Astrocyte of the hippocampus (primary cell): ENCODE measurements at regions not wholly inside any gene's neighbourhood (a gene's known extent, or its start where the extent isn't known, plus 50 kb on each side); places are given as distances from the start of the nearest gene placed in this dataset.

ENCODE experiments used
- DNase-seq: peaks from one replicate; pipeline ENCODE4 v3.0.0; 2011; ENCODE audit warnings: low read depth, low spot score

- DNase-seq, result no peak
These were observed 1067.7 kb downstream of the C4orf33 start for GRCh38 chr4:130163701-130164100.

- DNase-seq, result no peak
These were observed 1069.4 kb downstream of the C4orf33 start for GRCh38 chr4:130165381-130165780.

GRCh38 chr4:130172156-130172555 is 1076.2 kb downstream of the C4orf33 start:
- peak; percentile 4 for DNase-seq

- DNase-seq, result no peak
These were observed 1082.2 kb downstream of the C4orf33 start for GRCh38 chr4:130178106-130178505.

GRCh38 chr4:130183096-130183495 is 1087.1 kb downstream of the C4orf33 start:
- DNase-seq, result peak; percentile 30

GRCh38 chr4:130183766-130184165 is 1087.8 kb downstream of the C4orf33 start:
- DNase-seq, result no peak

- no peak for DNase-seq
These were observed 1089.2 kb downstream of the C4orf33 start for GRCh38 chr4:130185123-130185522.

- DNase-seq, result no peak
These were observed 1091.0 kb downstream of the C4orf33 start for GRCh38 chr4:130186931-130187330.

- DNase-seq, result no peak
These were observed 1091.6 kb downstream of the C4orf33 start for GRCh38 chr4:130187587-130187986.

GRCh38 chr4:130192787-130193186 is 1096.8 kb downstream of the C4orf33 start:
- no peak for DNase-seq

GRCh38 chr4:130197946-130198345 is 1102.0 kb downstream of the C4orf33 start:
- DNase-seq, result no peak

- DNase-seq, result no peak
These were observed 1107.6 kb downstream of the C4orf33 start for GRCh38 chr4:130203571-130203970.

- DNase-seq, result peak; percentile 78
These were observed 1114.9 kb downstream of the C4orf33 start for GRCh38 chr4:130210864-130211263.

- no peak for DNase-seq
These were observed 1118.3 kb downstream of the C4orf33 start for GRCh38 chr4:130214268-130214667.

- DNase-seq, result peak; percentile 14
These were observed 1137.6 kb downstream of the C4orf33 start for GRCh38 chr4:130233377-130234047.

- DNase-seq, result peak; percentile 44
These were observed 1142.2 kb downstream of the C4orf33 start for GRCh38 chr4:130238121-130238520.

GRCh38 chr4:130249002-130249401 is 1153.0 kb downstream of the C4orf33 start:
- DNase-seq, result no peak

GRCh38 chr4:130257271-130257670 is 1161.3 kb downstream of the C4orf33 start:
- DNase-seq, result peak; percentile 69

- DNase-seq, result no peak
These were observed 1170.9 kb downstream of the C4orf33 start for GRCh38 chr4:130266814-130267213.

GRCh38 chr4:130288576-130288975 is 1192.6 kb downstream of the C4orf33 start:
- peak; percentile 13 for DNase-seq

GRCh38 chr4:130293692-130294091 is 1197.7 kb downstream of the C4orf33 start:
- no peak for DNase-seq

- DNase-seq, result no peak
These were observed 1200.5 kb downstream of the C4orf33 start for GRCh38 chr4:130296448-130296847.

GRCh38 chr4:130306566-130306965 is 1210.6 kb downstream of the C4orf33 start:
- DNase-seq, result no peak

GRCh38 chr4:130309221-130309620 is 1213.3 kb downstream of the C4orf33 start:
- DNase-seq, result no peak
